Neural progenitor cell (in vitro differentiated cells): ENCODE measurements at regions not wholly inside any gene's neighbourhood (a gene's known extent, or its start where the extent isn't known, plus 50 kb on each side); places are given as distances from the start of the nearest gene placed in this dataset.

ENCODE experiments used
- CTCF ChIP-seq: fragments of 200-600 bp; sonication (generic); IDR thresholded peaks from 2 replicates; pipeline ENCODE4 v1.5.1; 2017; ENCODE audit warnings: antibody characterized with exemption, mild to moderate bottlenecking
- EZH2 ChIP-seq: fragments of 200-600 bp; sonication (generic); IDR thresholded peaks from 2 replicates; pipeline ENCODE4 v1.6.1; 2017; ENCODE audit warnings: antibody characterized with exemption, mild to moderate bottlenecking, moderate library complexity

- TF ChIP-seq CTCF (no peak), EZH2 (no peak)
These were observed 185.3 kb downstream of the WDR11 start for GRCh38 chr10:121036431-121036830.
